ENCODE measurements at regions not wholly inside any gene's neighbourhood (a gene's known extent, or its start where the extent isn't known, plus 50 kb on each side); places are given as distances from the start of the nearest gene placed in this dataset.
"Not testable (repeated sequence)": the region's sequence is repeated elsewhere in the genome, so short reads cannot be mapped to it uniquely, and the experiment has no call there.

- CTCF ChIA-PET; POLR2A ChIA-PET; H3K27me3 ChIP-seq (ENCODE audit: control insufficient read depth in 2 of 2, insufficient read depth in 2 of 2, low read length in 2 of 2); intact Hi-C loops (cut with micrococcal nuclease); H3K36me3 Mint-ChIP-seq; H3K9me3 ChIP-seq (ENCODE audit: control insufficient read depth in 2 of 3, low read length in 3 of 3); H3K27ac Mint-ChIP-seq; H3K27ac ChIP-seq (ENCODE audit: low read depth, low read length); DNase-seq; H3K27me3 Mint-ChIP-seq; H3K4me1 Mint-ChIP-seq; H3K4me3 Mint-ChIP-seq; H3K4me1 ChIP-seq (ENCODE audit: control insufficient read depth in 2 of 2, insufficient read depth in 2 of 2, low read length in 2 of 2); H3K36me3 ChIP-seq (ENCODE audit: control insufficient read depth in 2 of 3, insufficient read depth in 3 of 3, low read length in 3 of 3); H3K4me3 ChIP-seq (ENCODE audit: low read length); ATAC-seq: not testable (repeated sequence)
- peaks cover 0 to 18% (median 3%) of the 10 kb centered on the region in 11 donors for H3K9me3 Mint-ChIP-seq
Measured at GRCh38 chr2:41210030-41210429, 758.1 kb upstream of the SLC8A1 start.

- Histone ChIP-seq H3K36me3 (ENCODE audit: control insufficient read depth in 2 of 3, insufficient read depth in 3 of 3, low read length in 3 of 3) (no peaks in the 10 kb centered on the region), H3K27ac (ENCODE audit: low read depth, low read length) (no peak overlapping the region), H3K4me1 (ENCODE audit: control insufficient read depth in 2 of 2, insufficient read depth in 2 of 2, low read length in 2 of 2) (no peaks in the 10 kb centered on the region), H3K4me3 (ENCODE audit: low read length) (no peak overlapping the region), H3K27me3 (ENCODE audit: control insufficient read depth in 2 of 2, insufficient read depth in 2 of 2, low read length in 2 of 2) (no peaks in the 10 kb centered on the region), H3K9me3 (ENCODE audit: control insufficient read depth in 2 of 3, low read length in 3 of 3) (no peaks in the 10 kb centered on the region)
- H3K27ac Mint-ChIP-seq = no peak overlapping the region
- intact Hi-C loops (cut with micrococcal nuclease) = no loop called here
- DNase-seq (no peak), ATAC-seq (no peak)
- CTCF ChIA-PET = no interaction called here
- no peaks in the 10 kb centered on the region for H3K27me3 Mint-ChIP-seq
- peaks cover 0 to 33% (median 6%) of the 10 kb centered on the region in 11 donors for H3K9me3 Mint-ChIP-seq
- no peaks in the 10 kb centered on the region for H3K36me3 Mint-ChIP-seq
- POLR2A ChIA-PET = no interaction called here
- no peaks in the 10 kb centered on the region for H3K4me1 Mint-ChIP-seq
- no peak overlapping the region for H3K4me3 Mint-ChIP-seq
Measured at GRCh38 chr2:41216978-41217377, 765.1 kb upstream of the SLC8A1 start.

- no peaks in the 10 kb centered on the region for H3K27me3 ChIP-seq (ENCODE audit: control insufficient read depth in 2 of 2, insufficient read depth in 2 of 2, low read length in 2 of 2)
- no peaks in the 10 kb centered on the region for H3K9me3 ChIP-seq (ENCODE audit: control insufficient read depth in 2 of 3, low read length in 3 of 3)
- peaks cover 2 to 15% (median 6%) of the 10 kb centered on the region in 11 donors for H3K9me3 Mint-ChIP-seq
- no peak overlapping the region for H3K4me3 Mint-ChIP-seq
- POLR2A ChIA-PET = no interaction called here
- ATAC-seq (no peak), DNase-seq (no peak)
- H3K36me3 ChIP-seq (ENCODE audit: control insufficient read depth in 2 of 3, insufficient read depth in 3 of 3, low read length in 3 of 3) = no peaks in the 10 kb centered on the region
- no peaks in the 10 kb centered on the region for H3K36me3 Mint-ChIP-seq
- no peak overlapping the region for H3K27ac Mint-ChIP-seq
- no peak overlapping the region for H3K27ac ChIP-seq (ENCODE audit: low read depth, low read length)
- CTCF ChIA-PET = no interaction called here
- no peaks in the 10 kb centered on the region for H3K4me1 Mint-ChIP-seq
- H3K27me3 Mint-ChIP-seq = no peaks in the 10 kb centered on the region
- intact Hi-C loops (cut with micrococcal nuclease) = no loop called here
- H3K4me1 ChIP-seq (ENCODE audit: control insufficient read depth in 2 of 2, insufficient read depth in 2 of 2, low read length in 2 of 2) = no peaks in the 10 kb centered on the region
- H3K4me3 ChIP-seq (ENCODE audit: low read length) = no peak overlapping the region
Measured at GRCh38 chr2:41222593-41222992, 770.7 kb upstream of the SLC8A1 start.

- Mint-ChIP-seq H3K4me3 (no peak overlapping the region), H3K36me3 (peaks cover 0 to 4% (median 0%) of the 10 kb centered on the region in 5 donors), H3K27me3 (no peaks in the 10 kb centered on the region), H3K27ac (no peak overlapping the region), H3K9me3 (peaks cover 0 to 46% (median 14%) of the 10 kb centered on the region in 11 donors), H3K4me1 (no peaks in the 10 kb centered on the region)
- intact Hi-C loops (cut with micrococcal nuclease) = no loop called here
- H3K4me1 ChIP-seq (ENCODE audit: control insufficient read depth in 2 of 2, insufficient read depth in 2 of 2, low read length in 2 of 2) = no peaks in the 10 kb centered on the region
- H3K9me3 ChIP-seq (ENCODE audit: control insufficient read depth in 2 of 3, low read length in 3 of 3) = no peaks in the 10 kb centered on the region
- no peak overlapping the region for H3K4me3 ChIP-seq (ENCODE audit: low read length)
- no peak overlapping the region for H3K27ac ChIP-seq (ENCODE audit: low read depth, low read length)
- DNase-seq = no peak
- no peaks in the 10 kb centered on the region for H3K36me3 ChIP-seq (ENCODE audit: control insufficient read depth in 2 of 3, insufficient read depth in 3 of 3, low read length in 3 of 3)
- ATAC-seq = no peak
- no peaks in the 10 kb centered on the region for H3K27me3 ChIP-seq (ENCODE audit: control insufficient read depth in 2 of 2, insufficient read depth in 2 of 2, low read length in 2 of 2)
- CTCF ChIA-PET = no interaction called here
- POLR2A ChIA-PET = no interaction called here
Measured at GRCh38 chr2:41234093-41234492, 782.2 kb upstream of the SLC8A1 start.

GRCh38 chr2:41241325-41242000, 789.6 kb upstream of the SLC8A1 start:
- POLR2A ChIA-PET = no interaction called here

GRCh38 chr2:41242001-41242331, 790.1 kb upstream of the SLC8A1 start:
- Mint-ChIP-seq H3K27me3 (no peaks in the 10 kb centered on the region), H3K4me3 (no peak overlapping the region), H3K36me3 (no peaks in the 10 kb centered on the region), H3K4me1 (no peaks in the 10 kb centered on the region), H3K9me3 (peaks cover 0 to 19% (median 5%) of the 10 kb centered on the region in 11 donors), H3K27ac (no peak overlapping the region)
- ChIA-PET CTCF (no interaction called here), POLR2A (no interaction called here)
- no peaks in the 10 kb centered on the region for H3K36me3 ChIP-seq (ENCODE audit: control insufficient read depth in 2 of 3, insufficient read depth in 3 of 3, low read length in 3 of 3)
- H3K4me3 ChIP-seq (ENCODE audit: low read length) = no peak overlapping the region
- H3K4me1 ChIP-seq (ENCODE audit: control insufficient read depth in 2 of 2, insufficient read depth in 2 of 2, low read length in 2 of 2) = no peaks in the 10 kb centered on the region
- ATAC-seq (no peak), DNase-seq (no peak)
- H3K9me3 ChIP-seq (ENCODE audit: control insufficient read depth in 2 of 3, low read length in 3 of 3) = no peaks in the 10 kb centered on the region
- intact Hi-C loops (cut with micrococcal nuclease) = no loop called here
- H3K27ac ChIP-seq (ENCODE audit: low read depth, low read length) = no peak overlapping the region
- no peaks in the 10 kb centered on the region for H3K27me3 ChIP-seq (ENCODE audit: control insufficient read depth in 2 of 2, insufficient read depth in 2 of 2, low read length in 2 of 2)

More at GRCh38 chr2:41241325-41242000, 789.6 kb upstream of the SLC8A1 start:
- no peak overlapping the region for H3K4me3 Mint-ChIP-seq
- no peaks in the 10 kb centered on the region for H3K4me1 Mint-ChIP-seq
- Histone ChIP-seq H3K4me3 (ENCODE audit: low read length) (no peak overlapping the region), H3K27me3 (ENCODE audit: control insufficient read depth in 2 of 2, insufficient read depth in 2 of 2, low read length in 2 of 2) (no peaks in the 10 kb centered on the region), H3K9me3 (ENCODE audit: control insufficient read depth in 2 of 3, low read length in 3 of 3) (no peaks in the 10 kb centered on the region), H3K27ac (ENCODE audit: low read depth, low read length) (no peak overlapping the region), H3K4me1 (ENCODE audit: control insufficient read depth in 2 of 2, insufficient read depth in 2 of 2, low read length in 2 of 2) (no peaks in the 10 kb centered on the region), H3K36me3 (ENCODE audit: control insufficient read depth in 2 of 3, insufficient read depth in 3 of 3, low read length in 3 of 3) (no peaks in the 10 kb centered on the region)
- DNase-seq (no peak), ATAC-seq (no peak)
- H3K9me3 Mint-ChIP-seq = peaks cover 0 to 19% (median 6%) of the 10 kb centered on the region in 11 donors
- H3K36me3 Mint-ChIP-seq = no peaks in the 10 kb centered on the region
- intact Hi-C loops (cut with micrococcal nuclease) = no loop called here
- H3K27me3 Mint-ChIP-seq = no peaks in the 10 kb centered on the region
- CTCF ChIA-PET = no interaction called here
- no peak overlapping the region for H3K27ac Mint-ChIP-seq

GRCh38 chr2:41267929-41268659, 779.7 kb upstream of the PKDCC start:
- no peaks in the 10 kb centered on the region for H3K36me3 ChIP-seq (ENCODE audit: control insufficient read depth in 2 of 3, insufficient read depth in 3 of 3, low read length in 3 of 3)
- CTCF ChIA-PET = no interaction called here
- H3K4me3 ChIP-seq (ENCODE audit: low read length) = no peak overlapping the region
- POLR2A ChIA-PET = no interaction called here
- ATAC-seq (no peak), DNase-seq (no peak)
- H3K27me3 Mint-ChIP-seq = no peaks in the 10 kb centered on the region
- H3K4me1 Mint-ChIP-seq = no peaks in the 10 kb centered on the region
- no peak overlapping the region for H3K27ac ChIP-seq (ENCODE audit: low read depth, low read length)
- no peak overlapping the region for H3K4me3 Mint-ChIP-seq
- no peaks in the 10 kb centered on the region for H3K9me3 Mint-ChIP-seq
- intact Hi-C loops (cut with micrococcal nuclease) = no loop called here
- H3K9me3 ChIP-seq (ENCODE audit: control insufficient read depth in 2 of 3, low read length in 3 of 3) = no peaks in the 10 kb centered on the region
- no peak overlapping the region for H3K27ac Mint-ChIP-seq
- H3K27me3 ChIP-seq (ENCODE audit: control insufficient read depth in 2 of 2, insufficient read depth in 2 of 2, low read length in 2 of 2) = no peaks in the 10 kb centered on the region
- no peaks in the 10 kb centered on the region for H3K36me3 Mint-ChIP-seq
- H3K4me1 ChIP-seq (ENCODE audit: control insufficient read depth in 2 of 2, insufficient read depth in 2 of 2, low read length in 2 of 2) = no peaks in the 10 kb centered on the region
